PC-3 (cell line): ENCODE measurements at regions not wholly inside any gene's neighbourhood (a gene's known extent, or its start where the extent isn't known, plus 50 kb on each side); places are given as distances from the start of the nearest gene placed in this dataset.

ENCODE experiments used
- ATAC-seq: fragments of 200-7000 bp; cut with Tn5 transposase; 2 replicates; pipeline ENCODE4 v1.9.1; 2020; ENCODE audit warnings: mild to moderate bottlenecking, moderate library complexity
- BruUV-seq: library from RNA; stranded (reverse); fragments of 400-500 nt; replicated peaks from 2 replicates; lab custom pipeline; 2021; lab: Mats Ljungman, UMichigan
- CTCF ChIA-PET: fragments of 300-600 bp; sonication (Branson Sonifier 250); formaldehyde crosslinking; loops from one replicate; lab custom pipeline; 2022; ENCODE audit warnings: antibody characterized with exemption; lab: Charles Lee
- POLR2A ChIA-PET: fragments of 300-600 bp; sonication (Branson Sonifier 250); formaldehyde crosslinking; loops from one replicate; lab custom pipeline; 2022; ENCODE audit warnings: antibody characterized with exemption; ENCODE audit not compliant: unreplicated experiment; lab: Charles Lee
- DNase-seq: peaks from one replicate; pipeline ENCODE4 v3.0.0-alpha.2; 2015
- H2AFZ ChIP-seq: fragments of 300-600 bp; sonication (generic); 2 replicates; pipeline ENCODE4 v1.6.0; 2016; ENCODE audit warnings: antibody characterized with exemption, low read length
- H3F3A ChIP-seq: fragments of 300-600 bp; sonication (generic); one replicate; pipeline ENCODE4 v1.6.0; 2017; ENCODE audit warnings: antibody characterized with exemption, low read length, control low read depth, mild to moderate bottlenecking; ENCODE audit not compliant: unreplicated experiment
- H3K27ac ChIP-seq: fragments of 300-600 bp; sonication (generic); 2 replicates; pipeline ENCODE4 v1.5.1; 2016; ENCODE audit warnings: mild to moderate bottlenecking, low read length
- H3K27me3 ChIP-seq: fragments of 300-600 bp; sonication (generic); 2 replicates; pipeline ENCODE4 v1.6.1; 2016; ENCODE audit warnings: low read length, mixed read lengths
- H3K36me3 ChIP-seq: fragments of 300-600 bp; sonication (generic); 2 replicates; pipeline ENCODE4 v1.6.1; 2016; ENCODE audit warnings: low read depth, mixed run types, low read length, mixed read lengths
- H3K4me1 ChIP-seq: fragments of 300-600 bp; sonication (generic); 2 replicates; pipeline ENCODE4 v1.5.1; 2016; ENCODE audit warnings: low read length; ENCODE audit not compliant: insufficient read depth
- H3K4me2 ChIP-seq: fragments of 300-600 bp; sonication (generic); 2 replicates; pipeline ENCODE4 v1.6.0; 2016; ENCODE audit warnings: low read length
- H3K4me3 ChIP-seq: fragments of 300-600 bp; sonication (generic); 2 replicates; pipeline ENCODE4 v1.5.1; 2016; ENCODE audit warnings: mild to moderate bottlenecking, low read length, mixed read lengths
- H3K79me2 ChIP-seq: fragments of 300-600 bp; sonication (generic); 2 replicates; pipeline ENCODE4 v1.6.1; 2017; ENCODE audit warnings: low read length, mixed read lengths
- H3K9ac ChIP-seq: fragments of 300-600 bp; sonication (generic); 2 replicates; pipeline ENCODE4 v1.6.0; 2016; ENCODE audit warnings: mild to moderate bottlenecking, low read length
- H3K9me2 ChIP-seq: fragments of 300-600 bp; sonication (generic); replicated peaks from 2 replicates; pipeline ENCODE4 v1.6.1; 2016; ENCODE audit warnings: mixed run types, low read length, mixed read lengths
- H3K9me3 ChIP-seq: fragments of 300-600 bp; sonication (generic); 2 replicates; pipeline ENCODE4 v1.6.1; 2016; ENCODE audit warnings: low read length, mixed read lengths
- H4K20me1 ChIP-seq: fragments of 300-600 bp; sonication (generic); 2 replicates; pipeline ENCODE4 v1.6.1; 2016; ENCODE audit warnings: low read length, mixed read lengths
- CTCF ChIP-seq: fragments of 300-600 bp; sonication (generic); conservative IDR thresholded peaks from 2 replicates; pipeline ENCODE4 v1.5.1; 2017; ENCODE audit warnings: antibody characterized with exemption, low read depth, mild to moderate bottlenecking, low read length
- EZH2 ChIP-seq: fragments of 300-600 bp; sonication (generic); IDR thresholded peaks from one replicate; pipeline ENCODE4 v1.6.1; 2017; ENCODE audit warnings: antibody characterized with exemption, mild to moderate bottlenecking, low read length; ENCODE audit not compliant: unreplicated experiment
- EZH2phosphoT487 ChIP-seq: fragments of 300-600 bp; sonication (generic); IDR thresholded peaks from 2 replicates; pipeline ENCODE4 v1.6.1; 2018; ENCODE audit warnings: mild to moderate bottlenecking, antibody characterized with exemption, low read length, borderline replicate concordance
- intact Hi-C: fragments of 100-400 bp; cut with micrococcal nuclease; formaldehyde crosslinking; loops from 2 replicates; pipeline ENCODE4 v1.9.0; 2023

- no peaks in the 10 kb centered on the region for H3F3A ChIP-seq
- CTCF ChIA-PET: no interaction called here
- no peak overlapping the region for H3K4me2 ChIP-seq
- H3K9ac ChIP-seq: no peak overlapping the region
- H3K27ac ChIP-seq: no peak overlapping the region
- no peaks in the 10 kb centered on the region for H3K27me3 ChIP-seq
- POLR2A ChIA-PET: no interaction called here
- TF ChIP-seq EZH2: no peak
- TF ChIP-seq CTCF: no peak
- intact Hi-C loops: no loop called here
- no peaks in the 10 kb centered on the region for H3K9me2 ChIP-seq
- H3K9me3 ChIP-seq: 0 out of 2 replicates have a peak, but pooled peaks cover 4% of the 10 kb centered on the region
- H2AFZ ChIP-seq: no peak overlapping the region
- H3K79me2 ChIP-seq: no peaks in the 10 kb centered on the region
- no TSS peak for BruUV-seq
- ATAC-seq: no peak
- no peak overlapping the region for H3K4me3 ChIP-seq
- no peaks in the 10 kb centered on the region for H4K20me1 ChIP-seq
- no peaks in the 10 kb centered on the region for H3K4me1 ChIP-seq
- no peaks in the 10 kb centered on the region for H3K36me3 ChIP-seq
- DNase-seq: no peak
Measured at GRCh38 chr5:118196229-118196628, 792.1 kb downstream of the DTWD2 start.

- Histone ChIP-seq H3K9ac (no peak overlapping the region), H3K27me3 (no peaks in the 10 kb centered on the region), H3K27ac (no peak overlapping the region), H3K79me2 (no peaks in the 10 kb centered on the region), H3K4me3 (no peak overlapping the region), H4K20me1 (no peaks in the 10 kb centered on the region), H3K36me3 (no peaks in the 10 kb centered on the region), H3K9me3 (0 out of 2 replicates have a peak, but pooled peaks cover 4% of the 10 kb centered on the region), H3F3A (no peaks in the 10 kb centered on the region), H3K4me1 (no peaks in the 10 kb centered on the region), H3K9me2 (no peaks in the 10 kb centered on the region), H2AFZ (no peak overlapping the region), H3K4me2 (no peak overlapping the region)
- BruUV-seq: no TSS peak
- intact Hi-C loops: no loop called here
- CTCF ChIA-PET: no interaction called here
- POLR2A ChIA-PET: no interaction called here
- TF ChIP-seq CTCF: no peak
- no peak for TF ChIP-seq EZH2phosphoT487
- no peak for TF ChIP-seq EZH2
- DNase-seq: no peak
- ATAC-seq: no peak
Measured at GRCh38 chr5:118195211-118195610, 793.1 kb downstream of the DTWD2 start.

- no peak overlapping the region for H2AFZ ChIP-seq
- H3K36me3 ChIP-seq: no peaks in the 10 kb centered on the region
- H3K4me2 ChIP-seq: no peak overlapping the region
- no peaks in the 10 kb centered on the region for H3K4me1 ChIP-seq
- ATAC-seq (no peak), DNase-seq (no peak)
- H3K9me2 ChIP-seq: no peaks in the 10 kb centered on the region
- H3K27me3 ChIP-seq: no peaks in the 10 kb centered on the region
- no peaks in the 10 kb centered on the region for H4K20me1 ChIP-seq
- intact Hi-C loops: no loop called here
- ChIA-PET POLR2A (no interaction called here), CTCF (no interaction called here)
- H3K27ac ChIP-seq: no peak overlapping the region
- no TSS peak for BruUV-seq
- H3F3A ChIP-seq: no peaks in the 10 kb centered on the region
- H3K79me2 ChIP-seq: no peaks in the 10 kb centered on the region
- peaks cover 4% of the 10 kb centered on the region; the same call in 1 of the 2 replicates for H3K9me3 ChIP-seq
- no peak overlapping the region for H3K4me3 ChIP-seq
- TF ChIP-seq EZH2 (no peak), EZH2phosphoT487 (no peak), CTCF (no peak)
- no peak overlapping the region for H3K9ac ChIP-seq
Measured at GRCh38 chr5:118193194-118193905, 795.0 kb downstream of the DTWD2 start.
